Endothelial cell of umbilical vein (primary cell): ENCODE measurements at regions not wholly inside any gene's neighbourhood (a gene's known extent, or its start where the extent isn't known, plus 50 kb on each side); places are given as distances from the start of the nearest gene placed in this dataset.

Experiments
- EZH2 ChIP-seq: IDR thresholded peaks from 2 replicates; pipeline ENCODE4 v1.6.1; 2012; ENCODE audit warnings: borderline replicate concordance, low read depth, mild to moderate bottlenecking, moderate library complexity, low read length, inconsistent platforms; ENCODE audit not compliant: severe bottlenecking
- POLR2AphosphoS5 ChIP-seq: IDR thresholded peaks from 2 replicates; pipeline ENCODE4 v1.6.1; 2012; ENCODE audit warnings: low read depth, mild to moderate bottlenecking, control low read depth, low read length, moderate library complexity; ENCODE audit not compliant: insufficient read depth
- TF ChIP-seq, protein P1 (sequence below), 2 donors: IDR thresholded peaks; 1 replicate in 1 of 2; 2 replicates in 1 of 2; pipeline ENCODE4 v1.5.1; 2011; ENCODE audit warnings: low read length in 2 of 2, mild to moderate bottlenecking in 2 of 2, moderate library complexity in 2 of 2, control low read depth in 1 of 2, inconsistent platforms in 1 of 2, low read depth in 1 of 2; ENCODE audit not compliant: insufficient read depth in 1 of 2; ENCODE audit errors: extremely low read depth in 1 of 2

DNA sequence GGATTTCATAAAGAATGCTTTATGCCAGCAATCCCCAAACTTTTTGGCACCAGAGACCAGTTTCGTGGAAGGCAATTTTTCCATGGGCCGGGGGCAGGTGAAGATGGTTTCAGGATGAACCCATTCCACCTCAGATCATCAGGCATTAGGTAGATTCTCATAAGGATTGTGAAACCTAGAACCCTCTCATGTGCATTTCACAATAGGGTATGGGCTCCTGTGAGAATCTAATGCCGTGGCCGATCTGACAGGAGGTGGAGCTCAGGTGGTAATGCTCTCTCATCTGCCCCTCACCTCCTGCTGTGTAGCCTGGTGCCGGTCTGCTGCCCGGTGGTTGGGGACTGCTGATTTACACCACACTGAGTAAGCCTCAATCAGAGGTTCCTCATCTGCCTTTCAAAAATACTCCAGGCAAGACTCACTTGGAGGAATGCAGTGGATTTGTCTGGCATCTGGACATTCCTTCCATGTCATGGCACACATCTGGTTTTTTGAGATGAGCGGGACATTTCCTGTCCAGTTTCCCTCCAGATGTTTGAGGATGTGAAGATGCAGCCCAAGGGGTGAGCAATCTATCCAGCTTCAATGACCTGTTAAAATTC lies 185.8 kb downstream of the VAPA start:
- TF ChIP-seq, protein P1, sequence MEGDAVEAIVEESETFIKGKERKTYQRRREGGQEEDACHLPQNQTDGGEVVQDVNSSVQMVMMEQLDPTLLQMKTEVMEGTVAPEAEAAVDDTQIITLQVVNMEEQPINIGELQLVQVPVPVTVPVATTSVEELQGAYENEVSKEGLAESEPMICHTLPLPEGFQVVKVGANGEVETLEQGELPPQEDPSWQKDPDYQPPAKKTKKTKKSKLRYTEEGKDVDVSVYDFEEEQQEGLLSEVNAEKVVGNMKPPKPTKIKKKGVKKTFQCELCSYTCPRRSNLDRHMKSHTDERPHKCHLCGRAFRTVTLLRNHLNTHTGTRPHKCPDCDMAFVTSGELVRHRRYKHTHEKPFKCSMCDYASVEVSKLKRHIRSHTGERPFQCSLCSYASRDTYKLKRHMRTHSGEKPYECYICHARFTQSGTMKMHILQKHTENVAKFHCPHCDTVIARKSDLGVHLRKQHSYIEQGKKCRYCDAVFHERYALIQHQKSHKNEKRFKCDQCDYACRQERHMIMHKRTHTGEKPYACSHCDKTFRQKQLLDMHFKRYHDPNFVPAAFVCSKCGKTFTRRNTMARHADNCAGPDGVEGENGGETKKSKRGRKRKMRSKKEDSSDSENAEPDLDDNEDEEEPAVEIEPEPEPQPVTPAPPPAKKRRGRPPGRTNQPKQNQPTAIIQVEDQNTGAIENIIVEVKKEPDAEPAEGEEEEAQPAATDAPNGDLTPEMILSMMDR (IDR thresholded peaks at IDR 0.05; ENCODE audit: extremely low read depth in 1 of 2, insufficient read depth in 1 of 2, low read depth in 1 of 2, low read length in 2 of 2) = no peak
- TF ChIP-seq EZH2 = no peak
- TF ChIP-seq POLR2AphosphoS5 = no peak
